ENCODE measurements at regions not wholly inside any gene's neighbourhood (a gene's known extent, or its start where the extent isn't known, plus 50 kb on each side); places are given as distances from the start of the nearest gene placed in this dataset.

GRCh38 chr1:106747791-106748190 is 308.7 kb upstream of the PRMT6 start:
- no peaks in the 10 kb centered on the region for H3K79me2 ChIP-seq (ENCODE audit: control insufficient read depth, insufficient read depth, low read length)
- no peaks in the 10 kb centered on the region for H3K4me1 ChIP-seq (ENCODE audit: control insufficient read depth in 2 of 2, insufficient read depth in 2 of 2, low read length in 2 of 2)
- Mint-ChIP-seq H3K27me3 (peaks cover 4% of the 10 kb centered on the region), H3K9me3 (ENCODE audit: insufficient read depth) (no peaks in the 10 kb centered on the region), H3K4me1 (peaks cover 3% of the 10 kb centered on the region), H3K4me3 (no peak overlapping the region), H3K27ac (no peak overlapping the region)
- no peak overlapping the region for H3K9ac ChIP-seq (ENCODE audit: low read length)
- 100% methylated on average over 9 of the region's 15 CpGs for WGBS (ENCODE audit: insufficient coverage)
- no peak overlapping the region for H2AFZ ChIP-seq (ENCODE audit: insufficient read depth, low read depth, low read length, poor library complexity, severe bottlenecking)
- no peak overlapping the region for H3K4me2 ChIP-seq (replicated peaks; ENCODE audit: low read depth, low read length, poor library complexity, severe bottlenecking)
- no peak for ATAC-seq (ENCODE audit: low read depth)
- H3K9me3 ChIP-seq (ENCODE audit: control extremely low read depth in 1 of 3, control insufficient read depth in 2 of 3, insufficient read depth in 1 of 3, low read length in 2 of 3) = no peaks in the 10 kb centered on the region
- H3K36me3 ChIP-seq (replicated peaks in 1 of 2; ENCODE audit: control extremely low read depth in 1 of 2, control insufficient read depth in 1 of 2, extremely low read depth in 1 of 2, insufficient read depth in 2 of 2, low read length in 1 of 2) = no peaks in the 10 kb centered on the region
- intact Hi-C loops (cut with micrococcal nuclease) = no loop called here
- TF ChIP-seq CTCF (IDR thresholded peaks at IDR 0.05) (no peak), EZH2 (IDR thresholded peaks at IDR 0.05; ENCODE audit: borderline replicate concordance, insufficient read depth, low read depth, low read length, poor library complexity, severe bottlenecking) (no peak)
- POLR2A ChIA-PET = no interaction called here
- CTCF ChIA-PET = no interaction called here
- H3K27me3 ChIP-seq (replicated peaks in 1 of 4; ENCODE audit: control extremely low read depth in 1 of 4, control insufficient read depth in 3 of 4, insufficient read depth in 4 of 4, low read length in 3 of 4) = no peaks in the 10 kb centered on the region
- H3K27ac ChIP-seq (ENCODE audit: low read length in 2 of 2) = no peak overlapping the region
- H4K20me1 ChIP-seq (ENCODE audit: control insufficient read depth, insufficient read depth, low read length, poor library complexity, severe bottlenecking) = no peaks in the 10 kb centered on the region
- no peak overlapping the region for H3K4me3 ChIP-seq (ENCODE audit: control extremely low read depth in 1 of 5, extremely low read depth in 1 of 5, insufficient read depth in 1 of 5, low read depth in 2 of 5, low read length in 4 of 5)
- no peak for DNase-seq

GRCh38 chr1:106748606-106749005 is 307.9 kb upstream of the PRMT6 start:
- H2AFZ ChIP-seq (ENCODE audit: insufficient read depth, low read depth, low read length, poor library complexity, severe bottlenecking) = no peak overlapping the region
- DNase-seq (no peak), ATAC-seq (ENCODE audit: low read depth) (no peak)
- no peak overlapping the region for H3K9ac ChIP-seq (ENCODE audit: low read length)
- no peaks in the 10 kb centered on the region for H3K27me3 Mint-ChIP-seq
- H3K4me3 ChIP-seq (ENCODE audit: control extremely low read depth in 1 of 5, extremely low read depth in 1 of 5, insufficient read depth in 1 of 5, low read depth in 2 of 5, low read length in 4 of 5) = no peak overlapping the region
- no peak overlapping the region for H3K4me3 Mint-ChIP-seq
- H3K4me1 ChIP-seq (ENCODE audit: control insufficient read depth in 2 of 2, insufficient read depth in 2 of 2, low read length in 2 of 2) = no peaks in the 10 kb centered on the region
- ChIA-PET POLR2A (no interaction called here), CTCF (no interaction called here)
- H3K9me3 Mint-ChIP-seq (ENCODE audit: insufficient read depth) = no peaks in the 10 kb centered on the region
- no CpG with 5 or more reads among the region's 2 CpGs for WGBS (ENCODE audit: insufficient coverage)
- TF ChIP-seq CTCF (IDR thresholded peaks at IDR 0.05) (no peak), EZH2 (IDR thresholded peaks at IDR 0.05; ENCODE audit: borderline replicate concordance, insufficient read depth, low read depth, low read length, poor library complexity, severe bottlenecking) (no peak)
- H3K27me3 ChIP-seq (replicated peaks in 1 of 4; ENCODE audit: control extremely low read depth in 1 of 4, control insufficient read depth in 3 of 4, insufficient read depth in 4 of 4, low read length in 3 of 4) = no peaks in the 10 kb centered on the region
- no peak overlapping the region for H3K4me2 ChIP-seq (replicated peaks; ENCODE audit: low read depth, low read length, poor library complexity, severe bottlenecking)
- H3K36me3 ChIP-seq (replicated peaks in 1 of 2; ENCODE audit: control extremely low read depth in 1 of 2, control insufficient read depth in 1 of 2, extremely low read depth in 1 of 2, insufficient read depth in 2 of 2, low read length in 1 of 2) = no peaks in the 10 kb centered on the region
- H3K4me1 Mint-ChIP-seq = peaks cover 3% of the 10 kb centered on the region
- H4K20me1 ChIP-seq (ENCODE audit: control insufficient read depth, insufficient read depth, low read length, poor library complexity, severe bottlenecking) = no peaks in the 10 kb centered on the region
- no peak overlapping the region for H3K27ac Mint-ChIP-seq
- H3K79me2 ChIP-seq (ENCODE audit: control insufficient read depth, insufficient read depth, low read length) = no peaks in the 10 kb centered on the region
- intact Hi-C loops (cut with micrococcal nuclease) = no loop called here
- no peaks in the 10 kb centered on the region for H3K9me3 ChIP-seq (ENCODE audit: control extremely low read depth in 1 of 3, control insufficient read depth in 2 of 3, insufficient read depth in 1 of 3, low read length in 2 of 3)
- H3K27ac ChIP-seq (ENCODE audit: low read length in 2 of 2) = no peak overlapping the region
